ENCODE measurements at regions not wholly inside any gene's neighbourhood (a gene's known extent, or its start where the extent isn't known, plus 50 kb on each side); places are given as distances from the start of the nearest gene placed in this dataset.

GRCh38 chr12:5248999-5249526, 182.8 kb upstream of the NTF3 start:
- H3K36me3 Mint-ChIP-seq (ENCODE audit: low read depth): peaks cover 4% of the 10 kb centered on the region; the same call in 1 of the 3 replicates
- H3K27me3 Mint-ChIP-seq (ENCODE audit: insufficient read depth, low read depth, poor library complexity): peaks cover 3% of the 10 kb centered on the region
- Histone ChIP-seq H3K9me2 (ENCODE audit: insufficient read depth) (peaks cover 12% of the 10 kb centered on the region; the same call in 1 of the 2 replicates), H4K20me1 (replicated peaks; ENCODE audit: insufficient read depth) (no peaks in the 10 kb centered on the region), H3K4me3 (no peak overlapping the region), H3K79me2 (replicated peaks; ENCODE audit: insufficient read depth) (no peaks in the 10 kb centered on the region), H3K36me3 (ENCODE audit: insufficient read depth) (no peaks in the 10 kb centered on the region), H2AFZ (no peak overlapping the region), H3F3A (replicated peaks; ENCODE audit: low read depth) (no peaks in the 10 kb centered on the region), H3K4me1 (ENCODE audit: insufficient read depth) (peaks cover 26% of the 10 kb centered on the region), H3K27me3 (ENCODE audit: insufficient read depth) (no peaks in the 10 kb centered on the region), H3K27ac (ENCODE audit: low read depth) (no peak overlapping the region), H3K4me2 (no peak overlapping the region)
- TF ChIP-seq POLR2AphosphoS5 (IDR thresholded peaks at IDR 0.05; ENCODE audit: low read depth) (no peak), NANOG (IDR thresholded peaks at IDR 0.05; ENCODE audit: borderline replicate concordance) (no peak), JUNB (IDR thresholded peaks at IDR 0.05; ENCODE audit: unreplicated experiment) (no peak), CTCF (conservative IDR thresholded peaks at IDR 0.05; ENCODE audit: low read depth in 2 of 2) (no peak), ZNF331 (CRISPR knock-in tag; IDR thresholded peaks at IDR 0.05; ENCODE audit: low read depth) (no peak), ZNF462 (CRISPR knock-in tag; IDR thresholded peaks at IDR 0.05) (no peak), ETS1 (IDR thresholded peaks at IDR 0.05) (no peak), REST (IDR thresholded peaks at IDR 0.05; ENCODE audit: unreplicated experiment) (no peak), CREB1 (CRISPR knock-in tag; IDR thresholded peaks at IDR 0.05; ENCODE audit: low read depth) (no peak)
- ATAC-seq (no peak), DNase-seq (ENCODE audit: low spot score) (no peak)
- peaks cover 4% of the 10 kb centered on the region; the same call in 1 of the 3 replicates for H3K9me3 Mint-ChIP-seq
- no peak overlapping the region for H3K27ac Mint-ChIP-seq
- peaks cover 29% of the 10 kb centered on the region for H3K4me1 Mint-ChIP-seq
- H3K4me3 Mint-ChIP-seq: no peak overlapping the region
